Endothelial cell of umbilical vein (primary cell): ENCODE measurements at regions not wholly inside any gene's neighbourhood (a gene's known extent, or its start where the extent isn't known, plus 50 kb on each side); places are given as distances from the start of the nearest gene placed in this dataset.

Experiments
- EZH2 ChIP-seq: IDR thresholded peaks from 2 replicates; pipeline ENCODE4 v1.6.1; 2012; ENCODE audit warnings: borderline replicate concordance, low read depth, mild to moderate bottlenecking, moderate library complexity, low read length, inconsistent platforms; ENCODE audit not compliant: severe bottlenecking
- FOS ChIP-seq: IDR thresholded peaks from 2 replicates; pipeline ENCODE4 v1.6.1; 2011; ENCODE audit warnings: mild to moderate bottlenecking, low read length, moderate library complexity, borderline replicate concordance; ENCODE audit not compliant: insufficient read depth
- GATA2 ChIP-seq: IDR thresholded peaks from 2 replicates; pipeline ENCODE4 v1.7.0; 2011; ENCODE audit warnings: low read depth, mild to moderate bottlenecking, moderate library complexity, mixed read lengths, low read length; ENCODE audit not compliant: insufficient read length, insufficient read depth
- JUN ChIP-seq: IDR thresholded peaks from 2 replicates; pipeline ENCODE4 v1.6.1; 2011; ENCODE audit warnings: borderline replicate concordance, low read depth; ENCODE audit not compliant: insufficient read length, insufficient read depth
- MYC ChIP-seq: IDR thresholded peaks from one replicate; pipeline ENCODE4 v1.6.1; 2011; ENCODE audit warnings: mild to moderate bottlenecking, low read depth, low read length
- POLR2A ChIP-seq: IDR thresholded peaks from 2 replicates; pipeline ENCODE4 v1.6.1; 2012; ENCODE audit warnings: low read depth, mild to moderate bottlenecking, control low read depth, low read length
- POLR2AphosphoS5 ChIP-seq: IDR thresholded peaks from 2 replicates; pipeline ENCODE4 v1.6.1; 2012; ENCODE audit warnings: low read depth, mild to moderate bottlenecking, control low read depth, low read length, moderate library complexity; ENCODE audit not compliant: insufficient read depth
- TF ChIP-seq, protein P1 (sequence below), 2 donors: IDR thresholded peaks; 1 replicate in 1 of 2; 2 replicates in 1 of 2; pipeline ENCODE4 v1.5.1; 2011; ENCODE audit warnings: low read length in 2 of 2, mild to moderate bottlenecking in 2 of 2, moderate library complexity in 2 of 2, control low read depth in 1 of 2, inconsistent platforms in 1 of 2, low read depth in 1 of 2; ENCODE audit not compliant: insufficient read depth in 1 of 2; ENCODE audit errors: extremely low read depth in 1 of 2
- TF ChIP-seq, protein P2 (sequence below): IDR thresholded peaks from 2 replicates; pipeline ENCODE4 v1.6.1; 2011; ENCODE audit not compliant: insufficient read depth, insufficient read length

DNA sequence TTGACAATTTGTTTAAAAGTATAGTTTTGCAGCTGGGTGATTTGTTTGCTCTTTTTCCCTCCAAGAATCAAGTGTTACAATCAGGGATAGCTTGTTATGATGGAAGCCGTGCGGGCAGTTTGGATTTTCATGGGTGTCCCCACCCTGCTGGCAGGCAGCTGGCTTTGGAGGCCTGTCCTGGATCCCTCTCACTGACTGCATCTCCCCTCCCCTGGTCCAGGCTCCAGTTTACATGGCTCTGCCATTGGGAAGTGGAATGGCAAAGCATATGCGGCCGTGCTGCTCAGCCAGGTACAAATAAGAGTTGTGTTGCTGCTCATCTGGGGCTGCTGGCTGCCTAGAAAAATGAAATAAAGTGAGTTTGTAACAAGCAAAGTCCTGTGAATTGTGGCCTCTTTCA, 76.0 kb downstream of the CXCL12 start:
- TF ChIP-seq POLR2AphosphoS5 = no peak
- TF ChIP-seq, protein P1, sequence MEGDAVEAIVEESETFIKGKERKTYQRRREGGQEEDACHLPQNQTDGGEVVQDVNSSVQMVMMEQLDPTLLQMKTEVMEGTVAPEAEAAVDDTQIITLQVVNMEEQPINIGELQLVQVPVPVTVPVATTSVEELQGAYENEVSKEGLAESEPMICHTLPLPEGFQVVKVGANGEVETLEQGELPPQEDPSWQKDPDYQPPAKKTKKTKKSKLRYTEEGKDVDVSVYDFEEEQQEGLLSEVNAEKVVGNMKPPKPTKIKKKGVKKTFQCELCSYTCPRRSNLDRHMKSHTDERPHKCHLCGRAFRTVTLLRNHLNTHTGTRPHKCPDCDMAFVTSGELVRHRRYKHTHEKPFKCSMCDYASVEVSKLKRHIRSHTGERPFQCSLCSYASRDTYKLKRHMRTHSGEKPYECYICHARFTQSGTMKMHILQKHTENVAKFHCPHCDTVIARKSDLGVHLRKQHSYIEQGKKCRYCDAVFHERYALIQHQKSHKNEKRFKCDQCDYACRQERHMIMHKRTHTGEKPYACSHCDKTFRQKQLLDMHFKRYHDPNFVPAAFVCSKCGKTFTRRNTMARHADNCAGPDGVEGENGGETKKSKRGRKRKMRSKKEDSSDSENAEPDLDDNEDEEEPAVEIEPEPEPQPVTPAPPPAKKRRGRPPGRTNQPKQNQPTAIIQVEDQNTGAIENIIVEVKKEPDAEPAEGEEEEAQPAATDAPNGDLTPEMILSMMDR (IDR thresholded peaks at IDR 0.05; ENCODE audit: extremely low read depth in 1 of 2, insufficient read depth in 1 of 2, low read depth in 1 of 2, low read length in 2 of 2) = no peak
- no peak for TF ChIP-seq EZH2
- TF ChIP-seq POLR2A = no peak
- no peak for TF ChIP-seq FOS
- no peak for TF ChIP-seq JUN
- TF ChIP-seq, protein P2, sequence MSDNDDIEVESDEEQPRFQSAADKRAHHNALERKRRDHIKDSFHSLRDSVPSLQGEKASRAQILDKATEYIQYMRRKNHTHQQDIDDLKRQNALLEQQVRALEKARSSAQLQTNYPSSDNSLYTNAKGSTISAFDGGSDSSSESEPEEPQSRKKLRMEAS = no peak
- TF ChIP-seq MYC = no peak
- no peak for TF ChIP-seq GATA2
